GM19351 (cell line): ENCODE measurements at regions not wholly inside any gene's neighbourhood (a gene's known extent, or its start where the extent isn't known, plus 50 kb on each side); places are given as distances from the start of the nearest gene placed in this dataset.

Experiments
- ATAC-seq: cut with Tn5 transposase; IDR thresholded peaks from one replicate; pipeline ENCODE4 v1.9.1; 2021; ENCODE audit warnings: mild to moderate bottlenecking, moderate library complexity; ENCODE audit not compliant: unreplicated experiment

- ATAC-seq: no peak
Observed at GRCh38 chr5:58403822-58404433, 56.0 kb downstream of the PLK2 start.

GRCh38 chr5:58401701-58402100 is 58.2 kb downstream of the PLK2 start:
- ATAC-seq: no peak

- no peak for ATAC-seq
Observed at GRCh38 chr5:58400737-58401136, 59.1 kb downstream of the PLK2 start.

- no peak for ATAC-seq
Observed at GRCh38 chr5:58399951-58400350, 59.9 kb downstream of the PLK2 start.

GRCh38 chr5:58394339-58394738 is 65.5 kb downstream of the PLK2 start:
- no peak for ATAC-seq

GRCh38 chr5:58393716-58394115 is 66.2 kb downstream of the PLK2 start:
- ATAC-seq: no peak

GRCh38 chr5:58392496-58392895 is 67.4 kb downstream of the PLK2 start:
- ATAC-seq: no peak

GRCh38 chr5:58383448-58383847 is 76.4 kb downstream of the PLK2 start:
- ATAC-seq: no peak

GRCh38 chr5:58382131-58382534 is 77.8 kb downstream of the PLK2 start:
- no peak for ATAC-seq

GRCh38 chr5:58381566-58381965 is 78.3 kb downstream of the PLK2 start:
- ATAC-seq: no peak

GRCh38 chr5:58380655-58381054 is 79.2 kb downstream of the PLK2 start:
- no peak for ATAC-seq

- no peak for ATAC-seq
Observed at GRCh38 chr5:58378613-58379390, 81.1 kb downstream of the PLK2 start.

- no peak for ATAC-seq
Observed at GRCh38 chr5:58370606-58371005, 89.3 kb downstream of the PLK2 start.

- ATAC-seq: no peak
Observed at GRCh38 chr5:58369513-58370190, 90.2 kb downstream of the PLK2 start.

- no peak for ATAC-seq
Observed at GRCh38 chr5:58366461-58366860, 93.4 kb downstream of the PLK2 start.

GRCh38 chr5:58365791-58366190 is 94.1 kb downstream of the PLK2 start:
- ATAC-seq: no peak

GRCh38 chr5:58363461-58364249 is 96.2 kb downstream of the PLK2 start:
- no peak for ATAC-seq

- no peak for ATAC-seq
Observed at GRCh38 chr5:58362135-58362534, 97.8 kb downstream of the PLK2 start.

- ATAC-seq: no peak
Observed at GRCh38 chr5:58360794-58361193, 99.1 kb downstream of the PLK2 start.

GRCh38 chr5:58359981-58360380 is 99.9 kb downstream of the PLK2 start:
- no peak for ATAC-seq

GRCh38 chr5:58358501-58359178 is 101.2 kb downstream of the PLK2 start:
- no peak for ATAC-seq
